ENCODE measurements at regions not wholly inside any gene's neighbourhood (a gene's known extent, or its start where the extent isn't known, plus 50 kb on each side); places are given as distances from the start of the nearest gene placed in this dataset.

- DNase-seq (ENCODE audit: low read depth in 3 of 3, low spot score in 2 of 3), result no peak
Observed at GRCh38 chr1:30340934-30341333, 382.5 kb downstream of the MATN1 start.

DNA sequence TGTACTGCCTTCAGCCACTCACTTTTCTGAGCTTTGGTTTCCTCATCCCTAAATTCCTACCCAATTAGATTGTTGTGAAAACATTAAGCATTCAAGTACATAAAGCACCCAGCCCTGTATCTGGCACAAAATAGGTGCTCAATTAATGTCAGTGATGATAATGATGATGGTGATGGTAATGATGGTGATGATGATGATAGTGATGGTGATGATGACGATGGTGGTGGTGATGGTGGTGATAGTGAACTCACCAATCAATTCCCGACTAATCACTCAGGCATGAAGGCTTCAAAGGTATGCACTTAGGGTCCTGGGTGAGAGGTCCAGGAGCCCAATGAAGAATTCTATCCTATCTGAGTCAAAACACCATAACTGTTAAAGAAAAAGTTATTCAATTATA is 383.5 kb downstream of the MATN1 start:
- DNase-seq (ENCODE audit: low read depth in 3 of 3, low spot score in 2 of 3), result no peak

- no peak for DNase-seq (ENCODE audit: low read depth in 3 of 3, low spot score in 2 of 3)
Observed at GRCh38 chr1:30338765-30339164, 384.6 kb downstream of the MATN1 start.

GRCh38 chr1:30337324-30337620 is 386.1 kb downstream of the MATN1 start:
- DNase-seq (ENCODE audit: low read depth in 3 of 3, low spot score in 2 of 3), result no peak

GRCh38 chr1:30336550-30337323 is 386.6 kb downstream of the MATN1 start:
- no peak for DNase-seq (ENCODE audit: low read depth in 3 of 3, low spot score in 2 of 3)

GRCh38 chr1:30335997-30336390 is 387.4 kb downstream of the MATN1 start:
- no peak for DNase-seq (ENCODE audit: low read depth in 3 of 3, low spot score in 2 of 3)

DNA sequence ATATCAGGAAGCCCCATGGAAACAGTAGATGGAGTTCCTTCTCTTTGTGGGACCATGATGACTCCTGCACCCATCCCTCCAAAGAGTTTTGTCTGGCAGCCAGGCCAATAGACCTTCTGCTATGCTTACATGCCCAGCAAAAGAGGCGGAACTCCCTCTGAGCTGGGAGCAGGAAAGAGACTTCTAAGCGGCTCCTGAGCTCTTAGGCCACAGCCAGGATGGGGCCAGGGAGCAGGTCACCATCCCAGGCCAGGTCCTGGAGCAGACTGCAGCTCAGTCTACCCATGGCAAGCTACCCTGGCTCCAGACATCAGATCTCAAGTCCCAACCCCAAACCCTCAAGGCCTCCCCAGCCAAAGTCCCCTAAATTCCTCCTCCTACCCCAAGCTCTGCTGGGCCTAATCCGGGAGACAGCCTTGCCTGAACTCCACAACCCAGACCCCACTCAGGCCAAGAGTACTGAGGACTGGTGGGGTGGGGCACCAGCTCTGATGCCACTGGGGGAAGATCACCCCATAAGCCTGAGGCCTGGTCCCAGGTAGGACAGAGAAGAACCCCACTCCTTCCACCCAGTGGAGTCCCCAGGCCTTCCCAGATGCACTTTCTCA is 387.9 kb downstream of the MATN1 start:
- no peak for DNase-seq (ENCODE audit: low read depth in 3 of 3, low spot score in 2 of 3)

- DNase-seq (ENCODE audit: low read depth in 3 of 3, low spot score in 2 of 3), result no peak
Observed at GRCh38 chr1:30334767-30335166, 388.6 kb downstream of the MATN1 start.

DNA sequence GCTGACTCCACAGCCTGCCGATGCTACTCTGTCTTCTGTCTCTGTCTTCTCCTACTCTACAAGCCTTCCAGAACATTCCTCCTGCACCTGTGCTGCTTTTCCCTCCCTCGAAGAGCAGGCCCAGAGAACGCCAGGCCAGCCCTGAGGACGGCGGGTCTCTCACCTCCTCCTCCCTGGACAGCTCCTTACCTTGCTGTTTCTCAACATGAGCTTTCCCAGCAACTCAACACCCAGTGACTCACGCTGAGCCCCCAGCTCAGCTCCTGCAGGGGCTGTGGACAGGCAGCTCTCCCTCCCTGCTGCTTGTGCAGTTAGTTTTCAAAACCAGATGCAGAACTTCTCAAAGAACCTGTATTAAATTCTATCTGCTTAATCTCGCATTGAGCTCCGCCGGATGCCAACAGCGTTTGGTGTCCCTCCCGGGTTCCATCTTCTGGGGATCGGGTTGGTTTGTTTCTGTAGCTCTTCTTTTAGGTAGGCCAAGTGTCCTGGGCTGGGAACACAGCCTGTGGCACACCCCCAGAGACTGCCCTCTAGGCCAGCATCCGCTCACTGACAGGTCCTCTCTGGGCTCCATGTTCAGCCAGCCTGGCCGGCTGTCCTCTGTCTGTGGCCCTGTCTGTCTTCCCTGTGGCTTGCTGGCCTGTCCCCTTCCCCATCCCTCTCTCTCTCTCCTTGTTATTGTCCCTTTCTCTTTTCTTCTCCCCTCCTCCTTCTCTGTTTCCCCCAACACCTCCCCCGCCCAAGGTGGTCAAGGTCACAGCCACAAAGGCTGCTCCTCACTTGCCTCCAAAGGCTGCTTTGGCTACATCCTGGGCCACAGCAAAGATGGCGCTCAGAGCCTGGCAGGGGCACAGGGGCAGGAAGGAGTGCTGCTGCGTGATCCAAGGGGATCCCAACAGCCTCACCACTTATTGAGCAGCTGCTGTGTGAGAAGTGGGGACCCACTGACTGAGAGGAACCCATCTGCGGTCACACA is 391.0 kb downstream of the MATN1 start:
- no peak for DNase-seq (ENCODE audit: low read depth in 3 of 3, low spot score in 2 of 3)

- DNase-seq (ENCODE audit: low read depth in 3 of 3, low spot score in 2 of 3), result no peak
Observed at GRCh38 chr1:30331415-30332065, 391.8 kb downstream of the MATN1 start.

DNA sequence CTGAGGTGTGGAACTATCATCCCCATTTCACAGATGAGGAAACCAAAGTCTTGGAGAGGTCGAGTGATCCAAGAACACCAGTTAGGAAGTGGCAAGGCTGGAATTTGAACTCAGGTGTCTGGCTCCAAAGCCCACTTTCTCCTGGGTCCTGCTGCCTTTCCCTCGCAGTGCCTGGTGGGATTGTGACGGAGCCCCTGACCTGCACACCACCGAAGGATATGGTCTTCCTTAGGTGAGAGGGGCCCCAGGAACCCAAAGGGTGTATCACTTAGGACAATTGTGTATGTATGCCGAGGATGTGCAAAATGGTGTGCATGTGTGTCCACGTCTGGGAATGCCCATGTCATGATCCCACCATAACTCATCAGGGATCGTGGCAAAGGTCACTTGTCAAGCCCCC is 392.7 kb downstream of the MATN1 start:
- no peak for DNase-seq (ENCODE audit: low read depth in 3 of 3, low spot score in 2 of 3)

- no peak for DNase-seq (ENCODE audit: low read depth in 3 of 3, low spot score in 2 of 3)
Observed at GRCh38 chr1:30329802-30330557, 393.4 kb downstream of the MATN1 start.

- no peak for DNase-seq (ENCODE audit: low read depth in 3 of 3, low spot score in 2 of 3)
Observed at GRCh38 chr1:30329263-30329753, 394.1 kb downstream of the MATN1 start.

DNA sequence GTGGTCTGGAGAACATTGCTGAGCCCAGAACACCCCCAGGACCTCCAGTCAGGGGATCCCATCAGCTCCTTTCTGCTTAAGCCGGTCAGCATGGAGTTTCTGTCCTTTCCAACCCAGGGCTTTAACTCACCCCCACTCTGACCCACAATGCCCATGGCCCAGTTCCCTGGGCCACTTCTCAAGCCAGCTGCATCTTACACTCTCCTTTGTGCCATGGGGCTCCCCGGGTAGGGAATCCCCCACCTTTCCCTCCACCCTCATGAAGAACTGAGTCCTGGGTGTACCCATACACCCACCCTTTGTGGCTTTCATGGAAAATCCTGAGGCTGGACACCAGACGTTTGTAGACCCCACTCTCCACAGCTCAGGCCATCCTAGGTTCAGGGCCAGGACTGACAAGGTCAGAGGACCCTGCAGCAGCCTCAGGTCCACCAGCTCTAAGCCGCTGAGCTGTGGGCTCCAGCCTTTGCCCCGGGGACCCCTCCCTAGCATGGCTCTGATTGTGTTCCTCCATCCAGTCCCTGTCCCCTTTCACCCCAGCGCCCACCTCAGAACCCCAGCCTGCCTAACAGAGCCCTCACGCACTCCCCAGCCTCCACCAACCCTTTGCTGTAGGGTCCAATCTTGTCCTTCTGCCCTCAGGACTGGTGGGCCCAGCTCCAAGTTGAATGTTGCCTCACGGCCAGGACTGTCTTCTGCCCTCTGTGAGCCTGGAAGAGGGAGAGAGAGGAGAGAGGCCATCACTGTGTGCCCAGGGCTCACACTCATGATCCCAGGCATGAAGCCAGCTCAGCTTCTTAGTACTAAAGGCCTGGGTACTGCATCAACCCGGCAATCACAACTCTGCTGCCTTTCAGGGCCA is 394.8 kb downstream of the MATN1 start:
- DNase-seq (ENCODE audit: low read depth in 3 of 3, low spot score in 2 of 3), result no peak

DNA sequence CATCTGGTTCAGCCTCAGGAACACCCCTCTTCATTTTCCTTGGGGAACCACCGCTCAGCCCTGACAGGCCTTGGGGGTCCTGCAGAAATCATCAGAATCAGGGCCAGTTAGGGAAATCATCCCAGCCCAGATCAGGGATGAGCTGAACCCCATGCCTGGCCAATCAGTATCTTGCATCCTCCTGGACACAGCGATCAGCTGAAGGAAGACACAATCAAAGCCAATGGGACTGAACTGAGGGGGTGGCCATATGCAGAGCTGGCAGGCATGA is 395.4 kb downstream of the MATN1 start:
- DNase-seq (ENCODE audit: low read depth in 3 of 3, low spot score in 2 of 3), result no peak

DNA sequence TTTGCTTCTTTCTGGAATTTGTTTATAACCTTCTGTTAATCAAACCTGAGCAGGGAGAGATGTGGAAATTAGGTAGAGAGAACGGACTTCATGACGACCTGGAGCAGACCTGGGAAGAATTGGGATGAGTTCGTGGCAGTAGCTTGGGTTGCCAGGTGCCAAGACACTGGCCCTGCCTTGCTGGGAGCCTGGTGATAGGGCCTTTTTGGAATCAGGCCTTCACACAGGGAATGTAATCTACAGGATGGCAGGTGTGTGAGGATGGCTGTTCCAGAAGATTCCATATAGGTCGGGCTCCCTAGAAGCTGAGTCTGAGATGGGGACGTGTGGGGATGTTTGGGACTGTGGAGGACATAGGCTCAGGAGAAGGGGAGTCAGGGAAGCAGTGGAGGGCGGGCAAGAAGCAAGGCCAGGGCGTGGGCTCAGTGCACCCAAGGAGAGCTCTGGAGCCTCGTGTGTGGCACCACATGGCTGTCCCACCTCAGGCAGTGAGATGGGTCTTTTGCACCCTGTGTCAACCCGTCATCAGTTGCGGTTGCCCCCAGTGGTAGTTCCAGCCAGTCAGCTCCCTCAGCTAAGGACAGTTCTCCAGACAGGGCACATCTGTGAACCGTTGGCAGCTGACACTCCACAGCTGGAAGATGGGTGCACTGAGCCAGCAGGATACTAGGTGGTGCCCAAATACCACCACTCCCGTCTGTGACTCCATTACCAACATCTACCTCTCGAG is 395.9 kb downstream of the MATN1 start:
- no peak for DNase-seq (ENCODE audit: low read depth in 3 of 3, low spot score in 2 of 3)

GRCh38 chr1:30325999-30326398 is 397.4 kb downstream of the MATN1 start:
- DNase-seq (ENCODE audit: low read depth in 3 of 3, low spot score in 2 of 3), result no peak

DNA sequence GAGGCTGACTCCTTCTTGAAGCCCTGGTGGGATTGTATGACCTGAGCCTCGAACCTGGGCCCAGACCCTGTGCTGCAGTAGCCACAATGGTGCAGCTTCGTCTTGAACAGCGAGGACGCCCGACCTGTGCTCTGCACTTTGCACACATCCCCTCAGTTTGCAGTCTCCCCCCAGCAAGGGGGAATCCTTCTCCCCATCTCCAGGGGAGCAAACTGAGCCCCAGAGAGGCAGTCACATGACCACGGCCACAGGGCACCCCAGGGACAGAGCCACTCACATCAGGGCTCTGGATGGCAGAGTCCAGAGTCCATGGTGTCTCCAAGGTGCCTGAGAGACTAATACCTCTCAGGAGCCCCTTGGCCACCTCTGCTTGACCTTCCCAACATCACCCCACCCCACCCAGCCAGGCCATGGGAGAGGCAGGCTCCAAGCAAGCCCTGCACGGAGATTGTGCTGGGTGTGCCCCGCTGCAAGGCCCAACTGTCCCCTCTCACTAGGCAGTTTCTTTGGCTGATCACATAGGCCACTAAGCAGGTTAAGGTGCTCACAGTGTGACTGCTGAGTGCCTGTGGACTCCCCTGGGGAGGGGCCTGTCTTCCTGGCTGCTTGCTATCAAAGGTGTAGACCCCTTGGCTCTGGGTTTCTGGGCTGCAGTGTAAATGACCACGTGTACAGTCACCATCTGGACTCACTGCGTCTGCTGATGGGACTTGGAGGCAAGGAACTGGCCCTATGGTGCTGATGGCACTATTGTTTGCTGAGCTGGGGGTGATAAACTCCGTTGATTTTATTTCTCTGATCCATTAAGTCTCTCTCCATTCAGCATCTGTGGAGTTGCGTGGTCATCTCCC is 398.1 kb downstream of the MATN1 start:
- no peak for DNase-seq (ENCODE audit: low read depth in 3 of 3, low spot score in 2 of 3)
